ENCODE measurements at regions not wholly inside any gene's neighbourhood (a gene's known extent, or its start where the extent isn't known, plus 50 kb on each side); places are given as distances from the start of the nearest gene placed in this dataset.

GRCh38 chr9:126228111-126228780, 98.4 kb upstream of the MVB12B start (continued):
- TF ChIP-seq CBX3 (IDR thresholded peaks at IDR 0.05; ENCODE audit: borderline replicate concordance, low read depth) (no peak), CBFB (IDR thresholded peaks at IDR 0.05; ENCODE audit: low read depth) (no peak), E2F8 (IDR thresholded peaks at IDR 0.05; ENCODE audit: low read depth, partially characterized antibody) (no peak), GATAD2B (conservative IDR thresholded peaks at IDR 0.05; ENCODE audit: low read depth) (no peak), JUND (IDR thresholded peaks at IDR 0.05; ENCODE audit: low read depth, low read length) (no peak), CREM (IDR thresholded peaks at IDR 0.05; ENCODE audit: low read depth) (no peak), IKZF2 (IDR thresholded peaks at IDR 0.05) (no peak), RELA (IDR thresholded peaks at IDR 0.05; ENCODE audit: borderline replicate concordance, partially characterized antibody) (no peak), EED (IDR thresholded peaks at IDR 0.05; ENCODE audit: low read depth) (no peak), TAF1 (IDR thresholded peaks at IDR 0.05; ENCODE audit: borderline replicate concordance, low read depth, low read length) (no peak), CTCF (IDR thresholded peaks at IDR 0.05 in 2 of 3, conservative IDR thresholded peaks at IDR 0.05 in 1 of 3; ENCODE audit: control insufficient read depth in 2 of 3, extremely low read depth in 1 of 3, insufficient read depth in 1 of 3, low read depth in 3 of 3, low read length in 3 of 3) (no peak), USF1 (IDR thresholded peaks at IDR 0.05; ENCODE audit: borderline replicate concordance, extremely low read length, insufficient read depth, low read depth, low read length) (no peak), BACH1 (IDR thresholded peaks at IDR 0.05; ENCODE audit: borderline replicate concordance) (no peak), POLR2A (IDR thresholded peaks at IDR 0.05; ENCODE audit: low read depth, low read length) (no peak)

All from GM12878 (cell line).